Astrocyte of the spinal cord (primary cell): ENCODE measurements at regions not wholly inside any gene's neighbourhood (a gene's known extent, or its start where the extent isn't known, plus 50 kb on each side); places are given as distances from the start of the nearest gene placed in this dataset.

ENCODE experiments used
- DNase-seq: peaks from one replicate; pipeline ENCODE4 v3.0.0; 2011; ENCODE audit warnings: low read depth, low spot score
- H3K4me3 ChIP-seq: 2 replicates; pipeline ENCODE4 v1.5.1; 2011; ENCODE audit warnings: low read depth, mild to moderate bottlenecking, low read length, moderate library complexity
- in situ Hi-C: cut with HindIII; loops from 2 replicates; pipeline ENCODE4 v1.10.0; 2017; ENCODE audit warnings: low sequenced_read_pairs
- TF ChIP-seq, protein P1 (sequence below): IDR thresholded peaks from 2 replicates; pipeline ENCODE4 v1.5.1; 2012; ENCODE audit warnings: low read depth, mild to moderate bottlenecking, low read length, inconsistent platforms

DNA sequence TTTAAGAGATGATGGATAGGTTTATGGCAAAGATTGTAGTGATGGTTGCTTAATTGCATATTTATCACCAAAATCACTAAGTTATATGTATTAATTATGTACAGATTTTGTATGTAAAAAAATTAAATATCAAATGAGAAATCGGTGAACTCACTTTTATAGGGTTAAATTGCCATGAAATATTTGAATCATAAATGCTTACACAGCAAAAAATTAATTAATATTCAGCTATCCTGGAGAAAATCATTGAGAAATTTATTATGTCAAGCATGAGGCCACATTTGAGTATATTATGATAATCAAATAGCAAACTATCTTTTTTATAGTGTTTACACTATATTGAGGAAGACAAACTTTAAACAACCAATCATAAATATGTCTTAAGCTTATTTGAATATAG, 239.4 kb upstream of the BRINP3 start:
- no peak overlapping the region for H3K4me3 ChIP-seq
- in situ Hi-C loops: no loop called here
- no peak for DNase-seq
- TF ChIP-seq, protein P1, sequence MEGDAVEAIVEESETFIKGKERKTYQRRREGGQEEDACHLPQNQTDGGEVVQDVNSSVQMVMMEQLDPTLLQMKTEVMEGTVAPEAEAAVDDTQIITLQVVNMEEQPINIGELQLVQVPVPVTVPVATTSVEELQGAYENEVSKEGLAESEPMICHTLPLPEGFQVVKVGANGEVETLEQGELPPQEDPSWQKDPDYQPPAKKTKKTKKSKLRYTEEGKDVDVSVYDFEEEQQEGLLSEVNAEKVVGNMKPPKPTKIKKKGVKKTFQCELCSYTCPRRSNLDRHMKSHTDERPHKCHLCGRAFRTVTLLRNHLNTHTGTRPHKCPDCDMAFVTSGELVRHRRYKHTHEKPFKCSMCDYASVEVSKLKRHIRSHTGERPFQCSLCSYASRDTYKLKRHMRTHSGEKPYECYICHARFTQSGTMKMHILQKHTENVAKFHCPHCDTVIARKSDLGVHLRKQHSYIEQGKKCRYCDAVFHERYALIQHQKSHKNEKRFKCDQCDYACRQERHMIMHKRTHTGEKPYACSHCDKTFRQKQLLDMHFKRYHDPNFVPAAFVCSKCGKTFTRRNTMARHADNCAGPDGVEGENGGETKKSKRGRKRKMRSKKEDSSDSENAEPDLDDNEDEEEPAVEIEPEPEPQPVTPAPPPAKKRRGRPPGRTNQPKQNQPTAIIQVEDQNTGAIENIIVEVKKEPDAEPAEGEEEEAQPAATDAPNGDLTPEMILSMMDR: no peak

DNA sequence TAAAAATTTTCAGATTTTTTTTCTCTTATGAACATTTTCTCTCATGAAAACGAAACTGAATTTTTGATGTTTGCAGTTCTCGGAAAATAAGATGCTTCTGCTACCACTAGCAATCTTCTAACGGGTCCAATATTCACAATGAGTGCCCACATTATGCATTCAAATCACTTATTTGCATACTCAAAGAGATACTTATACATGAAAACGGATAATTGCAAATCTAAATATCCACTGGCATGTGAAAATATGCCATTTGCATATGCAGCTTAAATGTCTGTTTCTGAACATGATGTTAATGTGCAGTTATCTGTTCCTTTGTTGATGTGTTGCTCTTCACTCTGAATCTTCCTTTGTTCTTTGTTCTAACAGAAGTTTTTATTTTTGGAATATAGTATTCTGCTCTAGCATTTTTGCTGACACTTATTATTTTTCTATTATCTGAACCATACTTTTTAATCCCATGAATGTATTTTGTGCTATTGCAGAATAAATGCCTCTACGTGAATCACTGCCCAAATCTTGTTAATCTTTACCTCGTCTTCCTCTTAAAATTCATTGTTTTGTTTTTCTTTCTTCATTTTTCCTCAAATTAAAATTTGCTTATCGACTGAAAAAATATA, 259.4 kb upstream of the BRINP3 start:
- no peak for DNase-seq
- in situ Hi-C loops: no loop called here
- TF ChIP-seq, protein P1: no peak

DNA sequence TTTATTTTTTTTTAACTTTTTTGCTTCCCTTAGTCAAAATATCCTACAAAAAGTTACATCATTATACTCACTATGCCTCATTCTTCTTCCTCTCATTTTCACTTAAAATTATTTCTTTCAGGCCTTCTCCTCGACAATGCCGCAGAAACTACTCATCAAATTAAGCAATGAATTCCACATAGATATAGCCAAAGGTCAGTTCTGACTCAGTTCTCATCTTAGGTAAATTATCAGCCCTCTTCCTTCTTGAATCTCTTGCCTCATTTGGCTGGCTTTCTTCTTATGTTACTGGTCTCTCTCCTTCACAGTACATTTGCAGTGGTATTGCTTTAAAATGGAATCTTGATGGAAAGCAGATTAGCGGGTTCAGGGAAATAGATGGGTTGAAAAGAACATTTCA, 260.7 kb upstream of the BRINP3 start:
- DNase-seq: peak; percentile 1
- no peak overlapping the region for H3K4me3 ChIP-seq
- in situ Hi-C loops: no loop called here
- TF ChIP-seq, protein P1: no peak

More for the DNA sequence above, 259.4 kb upstream of the BRINP3 start:
- H3K4me3 ChIP-seq: no peak overlapping the region

DNA sequence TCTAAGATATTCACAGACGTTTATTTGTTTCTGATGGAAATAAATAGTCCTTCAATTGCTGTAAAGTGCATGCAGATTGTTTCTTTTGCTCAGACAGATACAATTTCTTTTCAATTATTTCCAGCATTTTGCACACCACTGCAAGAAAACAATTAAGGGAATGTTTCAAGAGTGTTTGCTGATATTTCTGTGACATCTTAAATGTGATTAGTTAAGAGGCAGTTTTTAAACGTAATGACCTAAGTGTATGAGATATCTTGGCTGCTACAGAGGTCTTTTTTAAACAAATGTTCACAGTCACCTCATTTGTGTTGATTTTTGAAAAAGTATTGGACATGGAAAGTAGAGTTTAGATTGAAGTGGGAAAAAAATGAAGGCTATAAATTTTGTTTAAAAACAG, 262.3 kb upstream of the BRINP3 start:
- TF ChIP-seq, protein P1: no peak
- in situ Hi-C loops: no loop called here
- DNase-seq: no peak
- no peak overlapping the region for H3K4me3 ChIP-seq

DNA sequence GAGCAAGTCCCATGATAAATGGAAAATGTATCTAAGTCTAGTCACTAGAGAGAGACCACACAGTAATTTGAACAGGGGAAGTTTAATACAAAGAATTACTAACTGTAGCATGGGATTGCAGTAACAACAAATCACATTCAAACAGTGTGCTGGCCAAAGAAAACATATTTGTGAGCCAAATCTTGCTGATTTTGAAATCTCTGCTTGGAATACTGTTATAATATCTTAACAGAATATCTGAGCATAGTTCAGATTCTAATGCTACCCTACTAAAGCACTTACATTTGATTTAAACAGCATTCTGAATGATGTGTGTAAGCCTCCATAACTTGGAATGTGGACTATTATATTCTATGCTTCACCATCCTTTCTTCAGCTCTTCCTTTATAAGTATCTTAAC, 270.0 kb upstream of the BRINP3 start:
- in situ Hi-C loops: no loop called here
- no peak overlapping the region for H3K4me3 ChIP-seq
- peak; percentile 62 for DNase-seq
- TF ChIP-seq, protein P1: no peak

DNA sequence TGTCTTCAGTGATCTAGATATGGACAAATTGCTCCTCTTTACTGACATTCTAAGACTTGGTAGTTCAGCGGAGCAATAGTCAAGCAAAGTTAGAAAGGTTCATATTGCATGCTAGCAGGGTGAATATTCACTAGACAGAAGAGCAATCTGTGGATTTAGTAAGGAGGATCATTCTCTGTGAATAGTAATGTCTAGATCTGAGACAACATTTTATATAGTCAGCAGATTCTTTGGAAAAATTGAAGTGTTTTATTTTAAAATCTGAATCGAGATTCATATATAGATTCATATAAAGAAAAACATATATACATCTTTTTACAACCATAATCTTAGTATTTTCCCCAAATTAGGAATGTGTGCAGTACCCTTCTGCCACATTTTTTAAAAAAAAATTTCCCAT, 274.5 kb upstream of the BRINP3 start:
- in situ Hi-C loops: no loop called here
- DNase-seq: no peak
- no peak overlapping the region for H3K4me3 ChIP-seq
- TF ChIP-seq, protein P1: no peak
